Fibroblast of peridontal ligament (primary cell): ENCODE measurements at regions not wholly inside any gene's neighbourhood (a gene's known extent, or its start where the extent isn't known, plus 50 kb on each side); places are given as distances from the start of the nearest gene placed in this dataset.

Experiments
- DNase-seq: peaks from one replicate; pipeline ENCODE4 v3.0.0-alpha.2; 2010; ENCODE audit errors: extremely low read depth

- no peak for DNase-seq
Measured at GRCh38 chr5:103669615-103670014, 107.0 kb upstream of the NUDT12 start.

GRCh38 chr5:103668281-103668680 lies 105.7 kb upstream of the NUDT12 start:
- DNase-seq = no peak

GRCh38 chr5:103667068-103667467 lies 104.5 kb upstream of the NUDT12 start:
- DNase-seq = peak; percentile 57

- DNase-seq = no peak
Measured at GRCh38 chr5:103657301-103657700, 94.7 kb upstream of the NUDT12 start.

GRCh38 chr5:103648086-103648485 lies 85.5 kb upstream of the NUDT12 start:
- DNase-seq = no peak

- no peak for DNase-seq
Measured at GRCh38 chr5:103646698-103647614, 84.4 kb upstream of the NUDT12 start.

GRCh38 chr5:103645816-103646215 lies 83.2 kb upstream of the NUDT12 start:
- no peak for DNase-seq

GRCh38 chr5:103638979-103639378 lies 76.4 kb upstream of the NUDT12 start:
- no peak for DNase-seq

GRCh38 chr5:103624675-103625074 lies 62.1 kb upstream of the NUDT12 start:
- peak; percentile 23 for DNase-seq

- DNase-seq = peak; percentile 98
Measured at GRCh38 chr5:103624035-103624480, 61.5 kb upstream of the NUDT12 start.

- DNase-seq = no peak
Measured at GRCh38 chr5:103623425-103623824, 60.8 kb upstream of the NUDT12 start.

- peak; percentile 18 for DNase-seq
Measured at GRCh38 chr5:103621548-103621930, 59.0 kb upstream of the NUDT12 start.

- peak; percentile 37 for DNase-seq
Measured at GRCh38 chr5:103620851-103621547, 58.4 kb upstream of the NUDT12 start.

- peak; percentile 27 for DNase-seq
Measured at GRCh38 chr5:103617913-103618312, 55.3 kb upstream of the NUDT12 start.

- no peak for DNase-seq
Measured at GRCh38 chr5:103617090-103617489, 54.5 kb upstream of the NUDT12 start.

- no peak for DNase-seq
Measured at GRCh38 chr5:103612545-103612944, 50.0 kb upstream of the NUDT12 start.
